Heart left ventricle (tissue), 16 donors: ENCODE measurements at regions not wholly inside any gene's neighbourhood (a gene's known extent, or its start where the extent isn't known, plus 50 kb on each side); places are given as distances from the start of the nearest gene placed in this dataset.

Experiments
- ATAC-seq, 4 donors: fragments of 200-7000 bp; cut with Tn5 transposase; one replicate each; pipeline ENCODE4 v1.9.1; 2020 to 2022; ENCODE audit warnings: moderate library complexity in 4 of 4, mild to moderate bottlenecking in 3 of 4, moderate number of reproducible peaks in 1 of 4
- DNase-seq, 5 donors: peaks; one replicate each; pipeline ENCODE4 v3.0.0-alpha.2; 2020
- H3K27ac ChIP-seq, 12 donors: fragments of 200-600 bp; sonication (generic) in 4 of 12; one replicate each; pipeline versions ENCODE4 v1.5.0 to v1.8.0; 2016 to 2022; ENCODE audit warnings: mild to moderate bottlenecking in 2 of 12
- H3K27me3 ChIP-seq, 9 donors: fragments of 200-600 bp; sonication (generic) in 2 of 9; one replicate each; pipeline versions ENCODE4 v1.5.1 to v1.8.0; 2016 to 2022; ENCODE audit warnings: mild to moderate bottlenecking in 3 of 9
- H3K36me3 ChIP-seq, 9 donors: fragments of 200-600 bp; sonication (generic) in 2 of 9; one replicate each; pipeline versions ENCODE4 v1.5.0 to v1.8.0; 2018 to 2022; ENCODE audit warnings: mild to moderate bottlenecking in 2 of 9
- H3K4me1 ChIP-seq, 12 donors: fragments of 200-600 bp; sonication (generic) in 4 of 12; one replicate each; pipeline versions ENCODE4 v1.5.0 to v1.8.0; 2016 to 2022; ENCODE audit warnings: mild to moderate bottlenecking in 3 of 12
- H3K4me3 ChIP-seq, 12 donors: fragments of 200-600 bp; sonication (generic) in 4 of 12; one replicate each; pipeline versions ENCODE4 v1.5.0 to v1.8.0; 2017 to 2022; ENCODE audit warnings: mild to moderate bottlenecking in 9 of 12, moderate library complexity in 4 of 12
- H3K9me3 ChIP-seq, 12 donors: fragments of 200-600 bp; sonication (generic) in 4 of 12; one replicate each; pipeline versions ENCODE4 v1.5.0 to v1.8.0; 2016 to 2022; ENCODE audit warnings: mild to moderate bottlenecking in 1 of 12
- POLR2A ChIP-seq, 2 donors: fragments of 450-650 bp; IDR thresholded peaks; one replicate each; pipeline ENCODE4 v1.6.1; 2017; ENCODE audit warnings: antibody characterized with exemption in 2 of 2, mild to moderate bottlenecking in 2 of 2, moderate library complexity in 2 of 2
- WGBS, 4 donors: extraction: QIAGEN DNeasy Blood & Tissue Kit in 2 of 4; methylation state at CpG; one replicate each; pipeline versions ENCODE4 v1.1.5 to v1.1.7; 2013 to 2018; 5-methylcytosine and 5-hydroxymethylcytosine counted together
- intact Hi-C, 10 donors: fragments of 100-400 bp; cut with DNase I; formaldehyde crosslinking; loops; one replicate each; pipeline versions ENCODE4 v1.11.1 to v1.14.2; 2022
- TF ChIP-seq, protein P1 (sequence below), 12 donors: fragments of 200-600 bp; sonication (generic) in 4 of 12; IDR thresholded peaks; one replicate each; pipeline versions ENCODE4 v1.5.0 to v1.8.0; 2018 to 2022; ENCODE audit warnings: antibody characterized with exemption in 12 of 12, mild to moderate bottlenecking in 5 of 12
- donor health status: ischemic (EF 13 %, LVEDD 7.1; RV severe dilation, severe dysfunction).
- donor health status: healthy with polysubstance abuse.
- donor health status: DM: no; HTN: yes; CAD: no.
- donor health status: DM: no; HTN: no; CAD: no.
- donor health status: ischemic (EF 25% LVEDD 6.9; RV normal size, moderate dysfunction).
- donor health status: ischemic (EF 25% LVEDD 5.7; RV mildly dilated, moderate dysfunction).
- donor health status: healthy.
- donor health status: DM: yes; HTN: yes; CAD: no.
- donor health status: ischemic (EF 35%, LVEDD 5.7; RV mildly dilated, moderate dysfunction).
- donor health status: nonischemic (EF 11% LVEDD 7.7; RV severe dilation, severe dysfunction).
- donor health status: DM: yes; HTN: yes; CAD: no.
- donor health status: PGD.
- donor health status: ischemic (EF 29% LVEDD 5.4; RV normal size, mild dysfunction).
- donor health status: nonischemic (EF 23%, LVEDD 6.1; RV moderate dilation, normal function).

GRCh38 chr2:41908349-41908748 is 139.5 kb upstream of the PKDCC start:
- intact Hi-C loops: no loop called here
- Histone ChIP-seq H3K36me3 (no peaks in the 10 kb centered on the region), H3K27me3 (no peaks in the 10 kb centered on the region), H3K4me3 (no peak overlapping the region), H3K9me3 (no peaks in the 10 kb centered on the region), H3K4me1 (peaks cover 0 to 18% (median 4%) of the 10 kb centered on the region in 12 donors), H3K27ac (no peak overlapping the region)
- DNase-seq: no peak
- TF ChIP-seq POLR2A (IDR thresholded peaks at IDR 0.05): no peak
- TF ChIP-seq, protein P1, sequence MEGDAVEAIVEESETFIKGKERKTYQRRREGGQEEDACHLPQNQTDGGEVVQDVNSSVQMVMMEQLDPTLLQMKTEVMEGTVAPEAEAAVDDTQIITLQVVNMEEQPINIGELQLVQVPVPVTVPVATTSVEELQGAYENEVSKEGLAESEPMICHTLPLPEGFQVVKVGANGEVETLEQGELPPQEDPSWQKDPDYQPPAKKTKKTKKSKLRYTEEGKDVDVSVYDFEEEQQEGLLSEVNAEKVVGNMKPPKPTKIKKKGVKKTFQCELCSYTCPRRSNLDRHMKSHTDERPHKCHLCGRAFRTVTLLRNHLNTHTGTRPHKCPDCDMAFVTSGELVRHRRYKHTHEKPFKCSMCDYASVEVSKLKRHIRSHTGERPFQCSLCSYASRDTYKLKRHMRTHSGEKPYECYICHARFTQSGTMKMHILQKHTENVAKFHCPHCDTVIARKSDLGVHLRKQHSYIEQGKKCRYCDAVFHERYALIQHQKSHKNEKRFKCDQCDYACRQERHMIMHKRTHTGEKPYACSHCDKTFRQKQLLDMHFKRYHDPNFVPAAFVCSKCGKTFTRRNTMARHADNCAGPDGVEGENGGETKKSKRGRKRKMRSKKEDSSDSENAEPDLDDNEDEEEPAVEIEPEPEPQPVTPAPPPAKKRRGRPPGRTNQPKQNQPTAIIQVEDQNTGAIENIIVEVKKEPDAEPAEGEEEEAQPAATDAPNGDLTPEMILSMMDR (IDR thresholded peaks at IDR 0.05): no peak
- ATAC-seq: no peak

GRCh38 chr2:41909584-41909983 is 138.2 kb upstream of the PKDCC start:
- WGBS, 4 donors: 72 to 75% (median 73%) methylated on average over 4 of the region's 4 CpGs
- no peaks in the 10 kb centered on the region for H3K9me3 ChIP-seq
- intact Hi-C loops: no loop called here
- H3K27ac ChIP-seq: no peak overlapping the region
- H3K4me3 ChIP-seq: no peak overlapping the region
- no peak for TF ChIP-seq POLR2A (IDR thresholded peaks at IDR 0.05)
- TF ChIP-seq, protein P1 (IDR thresholded peaks at IDR 0.05): no peak
- ATAC-seq (no peak), DNase-seq (no peak)
- H3K27me3 ChIP-seq: no peaks in the 10 kb centered on the region
- H3K4me1 ChIP-seq: peaks cover 0 to 18% (median 4%) of the 10 kb centered on the region in 12 donors
- H3K36me3 ChIP-seq: no peaks in the 10 kb centered on the region

DNA sequence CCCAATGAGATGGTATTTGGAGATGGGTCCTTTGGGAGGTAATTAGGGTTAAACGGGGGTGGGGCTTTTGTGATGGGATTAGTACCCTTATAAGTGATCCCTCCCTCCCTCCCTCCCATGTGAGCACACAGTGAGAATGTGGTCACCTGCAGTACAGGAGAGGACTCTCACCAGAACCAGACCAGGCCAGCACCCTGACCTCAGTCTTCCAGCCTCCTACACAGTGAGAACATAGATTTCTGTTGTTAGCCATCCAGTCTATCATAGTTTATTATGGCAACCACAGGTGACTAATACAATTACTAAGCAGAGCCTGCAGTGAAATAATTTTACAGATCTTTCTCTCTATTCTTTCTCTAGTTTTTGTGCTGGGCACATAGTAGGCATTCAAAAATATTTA is 137.7 kb upstream of the PKDCC start:
- WGBS, 4 donors: 67 to 85% (median 71%) methylated on average over 1 of the region's 1 CpG
- TF ChIP-seq POLR2A (IDR thresholded peaks at IDR 0.05): no peak
- TF ChIP-seq, protein P1 (IDR thresholded peaks at IDR 0.05): no peak
- DNase-seq: no peak
- Histone ChIP-seq H3K27ac (no peak overlapping the region), H3K4me3 (no peak overlapping the region), H3K36me3 (no peaks in the 10 kb centered on the region), H3K27me3 (no peaks in the 10 kb centered on the region), H3K9me3 (no peaks in the 10 kb centered on the region), H3K4me1 (peaks cover 0 to 18% (median 4%) of the 10 kb centered on the region in 12 donors)
- intact Hi-C loops: no loop called here
- no peak for ATAC-seq

DNA sequence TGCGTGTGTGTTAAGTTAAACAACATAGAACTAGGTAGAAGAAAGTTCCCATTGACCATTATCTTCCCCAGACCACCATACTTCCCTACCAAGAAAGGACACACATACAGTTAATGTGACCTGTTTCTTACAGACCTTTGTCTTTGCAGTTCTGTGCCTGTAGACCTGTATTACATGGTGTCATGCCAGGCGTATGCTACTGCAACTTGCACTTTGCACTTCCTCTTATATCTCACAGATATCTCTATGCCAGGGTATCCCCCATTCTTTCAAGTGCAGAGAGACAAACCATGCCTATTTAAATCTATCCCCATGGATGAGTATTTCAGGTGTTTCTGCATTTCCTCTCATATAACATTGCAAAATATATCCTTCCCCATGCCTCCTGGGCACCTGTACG is 136.8 kb upstream of the PKDCC start:
- DNase-seq (no peak), ATAC-seq (no peak)
- Histone ChIP-seq H3K27me3 (no peaks in the 10 kb centered on the region), H3K4me3 (no peak overlapping the region), H3K27ac (no peak overlapping the region), H3K9me3 (no peaks in the 10 kb centered on the region), H3K4me1 (peaks cover 0 to 18% (median 4%) of the 10 kb centered on the region in 12 donors), H3K36me3 (no peaks in the 10 kb centered on the region)
- WGBS, 4 donors: 86 to 91% (median 88%) methylated on average over 3 of the region's 3 CpGs
- TF ChIP-seq POLR2A (IDR thresholded peaks at IDR 0.05): no peak
- TF ChIP-seq, protein P1 (IDR thresholded peaks at IDR 0.05): no peak
- intact Hi-C loops: no loop called here
